HepG2 (cell line): ENCODE measurements at regions not wholly inside any gene's neighbourhood (a gene's known extent, or its start where the extent isn't known, plus 50 kb on each side); places are given as distances from the start of the nearest gene placed in this dataset.

Experiments used
- ATAC-seq: fragments of 200-7000 bp; cut with Tn5 transposase; 3 replicates; pipeline ENCODE4 v1.9.1; 2020; ENCODE audit warnings: mild to moderate bottlenecking, moderate library complexity
- BruUV-seq: library from RNA; stranded (reverse); fragments of 400-500 nt; replicated peaks from 2 replicates; lab custom pipeline; 2021; lab: Mats Ljungman, UMichigan
- CTCF ChIA-PET: fragments of 300-600 bp; formaldehyde crosslinking; extraction: SDS; loops from one replicate; lab custom pipeline; 2021; ENCODE audit warnings: low total read pairs, inconsistent platforms, low intra/inter-chr PET ratio; lab: Yijun Ruan, JAX
- POLR2A ChIA-PET: fragments of 350-600 bp; sonication (Branson Sonifier 250); formaldehyde crosslinking; loops from one replicate; lab custom pipeline; 2020; ENCODE audit warnings: antibody characterized with exemption, inconsistent platforms; lab: Yijun Ruan, JAX
- DNase-seq: peaks from one replicate; pipeline ENCODE4 v3.0.0-alpha.2; 2015; ENCODE audit warnings: low spot score
- FAIRE-seq: peaks from 3 replicates; lab custom pipeline; 2011; peaks lifted over from hg19 to GRCh38; lab: Jason Lieb, UNC
- H2AFZ ChIP-seq: one replicate; pipeline ENCODE4 v1.6.1; 2011; ENCODE audit warnings: low read length, inconsistent platforms
- H3K27ac ChIP-seq: fragments of 300-600 bp; 3 replicates; pipeline ENCODE4 v1.8.0; 2011; ENCODE audit warnings: mixed run types, mild to moderate bottlenecking, mixed read lengths, low read length, inconsistent platforms; ENCODE audit not compliant: insufficient read depth; ENCODE audit errors: extremely low read length
- H3K27me3 ChIP-seq, 2 experiments: fragments of 200-600 bp in 1 of 2; 2 replicates in 1 of 2; 3 replicates in 1 of 2; pipeline versions ENCODE4 v1.6.0 to v1.8.0; 2011; ENCODE audit warnings: low read length in 2 of 2, mild to moderate bottlenecking in 2 of 2, moderate library complexity in 2 of 2, inconsistent platforms in 1 of 2; ENCODE audit not compliant: insufficient read depth in 2 of 2, control insufficient read depth in 1 of 2
- H3K36me3 ChIP-seq, 2 experiments: fragments of 200-600 bp in 1 of 2; replicated peaks in 1 of 2; 2 replicates in 1 of 2; 3 replicates in 1 of 2; pipeline versions ENCODE4 v1.5.1 to v1.8.0; 2011; ENCODE audit warnings: low read length in 2 of 2, inconsistent platforms in 1 of 2; ENCODE audit not compliant: insufficient read depth in 2 of 2, control insufficient read depth in 1 of 2
- H3K4me1 ChIP-seq: 2 replicates; pipeline ENCODE4 v1.5.1; 2012; ENCODE audit warnings: low read length, inconsistent platforms; ENCODE audit not compliant: insufficient read depth
- H3K4me2 ChIP-seq: 2 replicates; pipeline ENCODE4 v1.6.0; 2011; ENCODE audit warnings: low read depth, low read length, inconsistent platforms
- H3K4me3 ChIP-seq, 3 experiments: fragments of 200-600 bp in 1 of 3; sonication (generic), shearing (Covaris generic) in 1 of 3; replicated peaks in 1 of 3; 2 replicates each; pipeline ENCODE4 v1.5.1; 2011 to 2016; ENCODE audit warnings: low read length in 3 of 3, inconsistent platforms in 2 of 3, low read depth in 2 of 3, mild to moderate bottlenecking in 2 of 3, control low read depth in 1 of 3, mixed read lengths in 1 of 3; ENCODE audit not compliant: insufficient read depth in 1 of 3
- H3K79me2 ChIP-seq: one replicate; pipeline ENCODE4 v1.6.1; 2011; ENCODE audit warnings: low read length, inconsistent platforms; ENCODE audit not compliant: insufficient read depth
- H3K9ac ChIP-seq: 2 replicates; pipeline ENCODE4 v1.6.0; 2011; ENCODE audit warnings: mild to moderate bottlenecking, low read depth, low read length, inconsistent platforms; ENCODE audit not compliant: insufficient read depth
- H3K9me3 ChIP-seq: 2 replicates; pipeline ENCODE4 v1.5.1; 2012; ENCODE audit warnings: mild to moderate bottlenecking, low read length
- H4K20me1 ChIP-seq: 2 replicates; pipeline ENCODE4 v1.6.0; 2011; ENCODE audit warnings: inconsistent platforms, mild to moderate bottlenecking, low read length, moderate library complexity; ENCODE audit not compliant: insufficient read depth
- CBX1 ChIP-seq: IDR thresholded peaks from one replicate; pipeline ENCODE4 v1.6.1; 2016; ENCODE audit warnings: antibody characterized with exemption, low read depth
- CBX2 ChIP-seq, 2 experiments: fragments of 200-600 bp in 1 of 2; sonication (generic); formaldehyde crosslinking in 1 of 2; IDR thresholded peaks; 2 replicates each; pipeline versions ENCODE4 v1.7.0 to v1.8.1; 2018 to 2022; ENCODE audit warnings: low read depth in 2 of 2, low read length in 1 of 2, mild to moderate bottlenecking in 1 of 2, missing genetic modification reagents in 1 of 2
- HDAC2 ChIP-seq: sonication (generic); formaldehyde crosslinking; IDR thresholded peaks from 2 replicates; pipeline ENCODE4 v1.4.0; 2020; ENCODE audit warnings: missing genetic modification reagents
- HOXA9 ChIP-seq: sonication (generic); formaldehyde crosslinking; IDR thresholded peaks from 2 replicates; pipeline ENCODE4 v1.8.1; 2022; ENCODE audit warnings: missing genetic modification reagents, mild to moderate bottlenecking, moderate library complexity, borderline replicate concordance
- IRF1 ChIP-seq: sonication (generic); formaldehyde crosslinking; IDR thresholded peaks from 2 replicates; pipeline ENCODE4 v1.4.0; 2020; ENCODE audit warnings: low read depth, mild to moderate bottlenecking, missing genetic modification reagents
- JUN ChIP-seq: sonication (generic); formaldehyde crosslinking; IDR thresholded peaks from 2 replicates; pipeline ENCODE4 v1.4.0; 2020; ENCODE audit warnings: mild to moderate bottlenecking, missing genetic modification reagents
- NFKB2 ChIP-seq: sonication (generic); formaldehyde crosslinking; IDR thresholded peaks from 2 replicates; pipeline ENCODE4 v1.4.0; 2020; ENCODE audit warnings: missing genetic modification reagents, borderline replicate concordance
- PPARG ChIP-seq: conservative IDR thresholded peaks from 2 replicates; pipeline ENCODE4 v1.6.1; 2016; ENCODE audit warnings: missing biosample characterization, missing genetic modification reagents
- ZGPAT ChIP-seq: IDR thresholded peaks from 2 replicates; pipeline ENCODE4 v1.6.1; 2016; ENCODE audit warnings: mild to moderate bottlenecking
- ZNF318 ChIP-seq: sonication (generic); formaldehyde crosslinking; IDR thresholded peaks from 2 replicates; pipeline ENCODE4 v1.4.0; 2020; ENCODE audit warnings: mild to moderate bottlenecking, missing genetic modification reagents
- ZNF362 ChIP-seq: sonication (generic); formaldehyde crosslinking; IDR thresholded peaks from 2 replicates; pipeline ENCODE4 v1.4.0; 2020; ENCODE audit warnings: missing genetic modification reagents, mild to moderate bottlenecking, borderline replicate concordance
- ZNF547 ChIP-seq: sonication (generic); formaldehyde crosslinking; IDR thresholded peaks from 2 replicates; pipeline ENCODE4 v1.5.1; 2020; ENCODE audit warnings: mild to moderate bottlenecking, missing genetic modification reagents
- ZSCAN22 ChIP-seq: sonication (generic); formaldehyde crosslinking; IDR thresholded peaks from 2 replicates; pipeline ENCODE4 v1.4.0; 2020; ENCODE audit warnings: mild to moderate bottlenecking, missing genetic modification reagents
- WGBS: methylation state at CpG from one replicate; pipeline ENCODE4 v1.1.6; 2017; ENCODE audit warnings: low lambda C conversion rate; 5-methylcytosine and 5-hydroxymethylcytosine counted together
- in situ Hi-C: cut with HindIII; loops from 2 replicates; pipeline ENCODE4 v1.10.0; 2017; ENCODE audit warnings: low pct_unique_long_range_greater_than_20kb; ENCODE audit not compliant: extremely low pct_ligation_motif_present
- intact Hi-C: fragments of 100-400 bp; cut with micrococcal nuclease; formaldehyde crosslinking; loops from one replicate; pipeline ENCODE4 v1.10.0; 2022; ENCODE audit not compliant: unreplicated experiment

- intact Hi-C loops: no loop called here
- no peaks in the 10 kb centered on the region for H4K20me1 ChIP-seq
- TF ChIP-seq CBX2 (IDR thresholded peaks at IDR 0.05; ENCODE audit: low read depth, low read length) (no peak), CBX2 (CRISPR knock-in tag; IDR thresholded peaks at IDR 0.05; ENCODE audit: low read depth) (no peak), ZNF362 (no peak), NFKB2 (CRISPR knock-in tag) (no peak), HOXA9 (CRISPR knock-in tag) (no peak), ZGPAT (CRISPR knock-in tag) (no peak), ZNF318 (no peak), JUN (CRISPR knock-in tag) (no peak), CBX1 (no peak), HDAC2 (CRISPR knock-in tag) (no peak), PPARG (no peak), IRF1 (CRISPR knock-in tag) (no peak), ZSCAN22 (CRISPR knock-in tag) (no peak), ZNF547 (CRISPR knock-in tag) (no peak)
These were observed 881.4 kb upstream of the CHORDC1 start for GRCh38 chr11:91104237-91104636.

More at GRCh38 chr11:91104237-91104636, 881.4 kb upstream of the CHORDC1 start:
- WGBS: 0% methylated on average over 2 of the region's 2 CpGs
- no peaks in the 10 kb centered on the region for H3K4me1 ChIP-seq
- in situ Hi-C loops: no loop called here
- DNase-seq (no peak), ATAC-seq (no peak), FAIRE-seq (no peak)
- no peak overlapping the region for H3K4me3 ChIP-seq
- ChIA-PET CTCF (no interaction called here), POLR2A (no interaction called here)
- no TSS peak for BruUV-seq
- H3K36me3 ChIP-seq: no peaks in the 10 kb centered on the region
- H3K4me2 ChIP-seq: no peak overlapping the region
- no peak overlapping the region for H3K9ac ChIP-seq
- no peaks in the 10 kb centered on the region for H3K9me3 ChIP-seq
- H3K27ac ChIP-seq: no peak overlapping the region
- H3K27me3 ChIP-seq: no peaks in the 10 kb centered on the region; a peak in 1 of 5 replicates
- no peaks in the 10 kb centered on the region for H3K79me2 ChIP-seq
- H2AFZ ChIP-seq: no peak overlapping the region
